Smooth muscle cell of the brain vasculature (primary cell): ENCODE measurements at regions not wholly inside any gene's neighbourhood (a gene's known extent, or its start where the extent isn't known, plus 50 kb on each side); places are given as distances from the start of the nearest gene placed in this dataset.

Source experiments
- DNase-seq: peaks from one replicate; pipeline ENCODE4 v3.0.0-alpha.2; 2012; ENCODE audit warnings: low read depth, low spot score

- no peak for DNase-seq
Observed at GRCh38 chr17:77640916-77641605, 317.4 kb upstream of the TNRC6C start.

GRCh38 chr17:77641718-77642117, 316.8 kb upstream of the TNRC6C start:
- DNase-seq, result no peak

- no peak for DNase-seq
Observed at GRCh38 chr17:77644181-77645071, 314.1 kb upstream of the TNRC6C start.

- DNase-seq, result no peak
Observed at GRCh38 chr17:77645072-77646045, 313.1 kb upstream of the TNRC6C start.

- DNase-seq, result no peak
Observed at GRCh38 chr17:77646046-77646430, 312.5 kb upstream of the TNRC6C start.

- DNase-seq, result no peak
Observed at GRCh38 chr17:77647531-77647930, 311.0 kb upstream of the TNRC6C start.

GRCh38 chr17:77649717-77650211, 308.7 kb upstream of the TNRC6C start:
- no peak for DNase-seq

- DNase-seq, result no peak
Observed at GRCh38 chr17:77651988-77652387, 306.5 kb upstream of the TNRC6C start.

- no peak for DNase-seq
Observed at GRCh38 chr17:77654296-77654695, 304.2 kb upstream of the TNRC6C start.

GRCh38 chr17:77654850-77655249, 303.7 kb upstream of the TNRC6C start:
- no peak for DNase-seq

GRCh38 chr17:77656054-77656453, 302.4 kb upstream of the TNRC6C start:
- DNase-seq, result no peak

GRCh38 chr17:77657839-77658238, 300.7 kb upstream of the TNRC6C start:
- DNase-seq, result no peak

GRCh38 chr17:77660524-77660923, 298.0 kb upstream of the TNRC6C start:
- DNase-seq, result no peak

- DNase-seq, result no peak
Observed at GRCh38 chr17:77662833-77663232, 295.7 kb upstream of the TNRC6C start.

GRCh38 chr17:77664097-77664729, 294.3 kb upstream of the TNRC6C start:
- no peak for DNase-seq

- DNase-seq, result no peak
Observed at GRCh38 chr17:77665833-77666232, 292.7 kb upstream of the TNRC6C start.

GRCh38 chr17:77666462-77666861, 292.0 kb upstream of the TNRC6C start:
- DNase-seq, result no peak

- no peak for DNase-seq
Observed at GRCh38 chr17:77666881-77667395, 291.6 kb upstream of the TNRC6C start.

GRCh38 chr17:77667478-77667877, 291.0 kb upstream of the TNRC6C start:
- no peak for DNase-seq

GRCh38 chr17:77668518-77668917, 290.0 kb upstream of the TNRC6C start:
- DNase-seq, result no peak

GRCh38 chr17:77670173-77670572, 288.3 kb upstream of the TNRC6C start:
- DNase-seq, result no peak
